ENCODE measurements at regions not wholly inside any gene's neighbourhood (a gene's known extent, or its start where the extent isn't known, plus 50 kb on each side); places are given as distances from the start of the nearest gene placed in this dataset.
"Not testable (repeated sequence)": the region's sequence is repeated elsewhere in the genome, so short reads cannot be mapped to it uniquely, and the experiment has no call there.

DNA sequence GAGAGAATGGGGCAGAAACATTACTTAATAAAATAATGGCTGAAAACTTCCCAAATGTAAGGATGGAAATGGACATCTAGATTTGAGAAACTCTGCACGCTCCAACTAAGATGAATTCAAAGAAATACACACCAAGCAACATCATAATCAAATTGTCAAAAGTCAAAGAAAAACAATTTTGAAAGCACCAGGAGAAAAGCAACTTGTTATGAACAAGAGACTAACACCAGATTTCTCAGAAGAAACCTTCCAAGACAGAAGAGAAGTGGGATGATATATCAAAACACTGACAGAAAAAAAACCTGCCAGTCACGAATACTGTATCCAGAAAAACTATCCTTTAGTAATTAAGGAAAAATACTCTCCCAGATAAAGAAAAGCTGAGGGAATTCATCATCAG is 208.6 kb upstream of the SAMSN1 start:
- DNase-seq (ENCODE audit: low read depth in 2 of 2) = no peak

DNA sequence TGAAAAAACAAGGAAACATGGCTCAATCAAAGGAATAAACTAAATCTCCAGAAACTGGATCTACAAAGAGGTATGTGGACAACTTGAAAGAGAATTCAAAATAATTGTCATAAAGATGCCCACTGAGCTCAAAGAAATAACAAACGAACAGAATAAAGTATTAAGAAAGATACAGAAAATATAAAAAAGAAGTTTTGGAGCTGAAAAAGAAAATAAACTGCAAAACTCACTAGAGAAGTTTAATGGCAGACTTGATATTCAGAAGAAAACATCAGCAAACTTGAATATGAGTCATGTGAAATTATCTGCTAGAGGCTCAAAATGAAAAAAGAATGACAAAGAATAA is 208.1 kb upstream of the SAMSN1 start:
- no peak for DNase-seq (ENCODE audit: low read depth in 2 of 2)

GRCh38 chr21:14753466-14754258 is 207.5 kb upstream of the SAMSN1 start:
- no peak for DNase-seq (ENCODE audit: low read depth in 2 of 2)

- DNase-seq (ENCODE audit: low read depth in 2 of 2) = no peak
Observed at GRCh38 chr21:14753069-14753465, 207.0 kb upstream of the SAMSN1 start.

- DNase-seq (ENCODE audit: low read depth in 2 of 2) = no peak
Observed at GRCh38 chr21:14752345-14752909, 206.3 kb upstream of the SAMSN1 start.

- DNase-seq (ENCODE audit: low read depth in 2 of 2) = no peak
Observed at GRCh38 chr21:14751602-14752344, 205.7 kb upstream of the SAMSN1 start.

DNA sequence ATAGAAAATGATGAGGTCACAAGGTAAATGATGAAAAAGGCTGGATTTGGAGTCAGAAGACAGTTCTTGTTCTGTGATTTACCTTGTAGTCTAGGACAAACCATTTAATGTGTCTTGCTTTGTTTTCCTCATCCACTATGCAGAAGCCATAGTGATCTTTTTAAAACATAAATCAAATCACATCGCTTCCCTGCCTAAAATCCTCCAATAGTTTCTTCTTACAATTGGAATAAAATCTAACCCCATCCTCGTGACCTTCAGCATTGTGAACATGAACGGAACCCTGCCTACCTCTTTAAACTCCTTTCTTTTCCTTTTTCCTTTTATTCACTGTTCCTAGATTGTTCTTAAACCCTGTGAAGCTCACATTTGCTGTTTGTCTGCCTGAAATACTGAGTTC is 204.9 kb upstream of the SAMSN1 start:
- no peak for DNase-seq (ENCODE audit: low read depth in 2 of 2)

DNA sequence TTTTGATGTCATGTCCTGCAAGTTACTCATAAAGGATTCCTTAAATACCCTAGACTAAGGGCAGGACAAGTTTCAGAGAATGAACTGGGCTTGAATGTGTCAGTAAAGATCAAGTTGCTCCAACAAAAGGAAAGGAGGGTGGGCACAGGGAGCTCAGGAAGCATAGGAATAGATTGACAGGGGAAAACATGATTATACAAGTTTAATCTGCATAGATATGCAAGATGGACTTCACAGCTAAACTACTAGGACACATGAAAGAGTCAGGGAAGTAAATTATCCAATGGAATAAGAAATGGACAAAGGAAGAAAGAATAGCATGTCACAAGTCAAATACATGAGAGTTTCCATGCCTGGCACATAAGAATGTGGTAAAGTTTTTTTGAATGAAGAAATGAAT is 203.9 kb upstream of the SAMSN1 start:
- no peak for DNase-seq (ENCODE audit: low read depth in 2 of 2)

GRCh38 chr21:14748662-14749061 is 202.5 kb upstream of the SAMSN1 start:
- no peak for DNase-seq (ENCODE audit: low read depth in 2 of 2)

- DNase-seq (ENCODE audit: low read depth in 2 of 2) = no peak
Observed at GRCh38 chr21:14744368-14744767, 198.3 kb upstream of the SAMSN1 start.

GRCh38 chr21:14742119-14742518 is 196.0 kb upstream of the SAMSN1 start:
- DNase-seq (ENCODE audit: low read depth in 2 of 2) = no peak

- DNase-seq (ENCODE audit: low read depth in 2 of 2) = no peak
Observed at GRCh38 chr21:14741256-14741655, 195.1 kb upstream of the SAMSN1 start.

- no peak for DNase-seq (ENCODE audit: low read depth in 2 of 2)
Observed at GRCh38 chr21:14740692-14741091, 194.6 kb upstream of the SAMSN1 start.

DNA sequence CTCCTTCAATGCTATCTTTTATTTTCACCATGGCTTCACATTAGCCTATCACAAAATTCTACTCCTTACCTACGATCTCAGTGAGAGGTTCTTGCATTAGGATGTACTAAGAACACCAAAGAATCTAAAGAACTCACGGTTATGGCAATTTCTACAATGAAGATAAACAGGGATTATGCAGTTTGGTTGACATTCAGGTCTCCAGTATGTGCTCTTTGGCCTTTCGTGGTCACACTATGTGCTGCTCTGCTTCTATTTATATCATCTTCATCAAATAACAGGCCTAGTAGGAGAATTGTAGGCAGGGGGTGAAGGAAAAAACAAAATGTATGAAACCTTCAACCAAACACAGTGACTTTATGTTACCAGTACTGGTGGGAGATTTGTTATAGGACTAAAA is 194.0 kb upstream of the SAMSN1 start:
- no peak for DNase-seq (ENCODE audit: low read depth in 2 of 2)

DNA sequence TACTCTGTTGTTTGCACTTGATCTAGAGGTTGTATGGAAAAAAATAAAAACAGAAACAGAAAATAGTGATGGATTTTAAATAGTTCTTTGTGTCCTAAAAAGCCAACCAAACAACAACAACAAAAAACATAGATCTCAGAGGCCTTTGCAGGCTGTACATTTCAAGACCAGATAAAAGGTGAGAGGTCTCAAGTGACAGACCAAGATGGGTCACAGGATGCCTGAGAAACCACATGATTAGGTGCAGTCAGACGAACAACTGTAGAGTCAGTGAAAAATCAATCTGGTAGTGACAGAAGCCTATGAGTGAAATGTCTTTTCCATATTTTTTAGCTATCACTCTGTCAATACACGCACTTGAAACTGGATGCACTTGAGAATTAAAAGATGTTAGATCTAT is 193.5 kb upstream of the SAMSN1 start:
- no peak for DNase-seq (ENCODE audit: low read depth in 2 of 2)

DNA sequence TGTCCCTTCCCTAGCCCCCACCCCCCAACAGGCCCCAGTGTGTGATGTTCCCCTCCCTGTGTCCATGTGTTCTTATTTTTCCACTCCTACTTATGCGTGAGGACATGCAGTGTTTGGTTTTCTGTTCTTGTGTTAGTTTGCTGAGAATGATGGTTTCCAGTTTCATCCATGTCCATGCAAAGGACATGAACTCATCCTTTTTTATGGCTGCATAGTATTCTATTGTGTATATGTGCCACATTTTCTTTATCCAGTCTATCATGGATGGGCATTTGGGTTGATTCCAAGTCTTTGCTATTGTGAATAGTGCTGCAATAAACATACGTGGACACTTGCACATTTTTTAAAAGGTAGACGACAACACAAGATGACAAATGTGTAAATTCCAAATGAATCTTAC is 192.5 kb upstream of the SAMSN1 start:
- DNase-seq (ENCODE audit: low read depth in 2 of 2) = not testable (repeated sequence)

DNA sequence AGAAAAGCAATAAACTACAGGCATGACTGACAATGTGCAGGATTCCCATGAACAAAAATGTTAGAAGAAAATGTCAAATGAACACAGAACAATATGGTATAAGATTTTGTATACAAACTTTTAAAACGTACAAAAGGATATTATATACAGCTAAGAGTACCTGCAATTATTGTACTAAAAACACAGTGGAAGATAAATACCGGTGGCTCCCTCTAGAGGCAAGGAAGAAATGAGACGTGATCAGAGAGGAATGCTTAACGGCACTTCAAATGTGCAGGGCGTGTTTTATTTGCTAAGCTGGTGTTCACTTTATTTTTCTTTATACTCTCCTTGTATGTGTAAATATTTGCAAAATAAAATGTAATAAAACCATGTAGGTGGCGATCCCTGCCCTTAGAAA is 191.8 kb upstream of the SAMSN1 start:
- DNase-seq (ENCODE audit: low read depth in 2 of 2) = peak in 1 of 2 donors; percentile 51

DNA sequence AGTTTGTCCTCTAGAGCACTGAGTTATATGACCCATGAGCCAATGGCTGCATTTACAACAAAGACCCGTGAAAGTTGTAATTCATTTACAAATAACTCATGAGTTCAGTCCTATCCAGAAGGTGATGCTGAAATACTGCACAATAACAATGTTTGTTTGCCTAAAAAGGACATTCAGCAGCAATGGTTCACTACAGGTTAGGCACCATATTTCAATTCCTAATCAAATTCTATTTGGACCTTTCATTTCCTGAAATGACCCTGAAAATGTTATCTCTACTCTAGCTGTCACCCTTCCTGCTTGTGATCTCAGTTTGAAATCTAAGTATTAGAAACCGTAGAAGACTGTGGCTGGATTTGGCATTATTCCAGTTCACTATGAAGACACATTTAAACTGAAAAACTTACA is 191.2 kb upstream of the SAMSN1 start:
- DNase-seq (ENCODE audit: low read depth in 2 of 2) = no peak

DNA sequence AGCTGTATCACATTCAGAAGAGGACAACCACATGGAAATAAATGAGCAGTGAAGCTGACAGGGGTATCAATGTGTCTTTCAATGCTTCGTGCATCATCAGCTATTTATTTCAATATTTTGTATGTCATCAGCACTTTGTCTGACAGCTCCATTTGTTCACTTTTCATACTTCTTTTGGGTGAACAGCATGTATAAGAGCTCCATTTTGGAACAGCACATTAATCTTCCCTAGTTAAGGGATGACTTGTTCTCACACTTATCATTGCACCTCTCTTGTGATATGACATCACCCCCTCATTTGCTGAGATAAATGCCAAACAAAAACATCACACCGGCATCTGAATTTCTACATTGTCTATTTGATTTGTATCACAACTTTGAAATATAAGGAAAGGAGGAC is 190.6 kb upstream of the SAMSN1 start:
- no peak for DNase-seq (ENCODE audit: low read depth in 2 of 2)

DNA sequence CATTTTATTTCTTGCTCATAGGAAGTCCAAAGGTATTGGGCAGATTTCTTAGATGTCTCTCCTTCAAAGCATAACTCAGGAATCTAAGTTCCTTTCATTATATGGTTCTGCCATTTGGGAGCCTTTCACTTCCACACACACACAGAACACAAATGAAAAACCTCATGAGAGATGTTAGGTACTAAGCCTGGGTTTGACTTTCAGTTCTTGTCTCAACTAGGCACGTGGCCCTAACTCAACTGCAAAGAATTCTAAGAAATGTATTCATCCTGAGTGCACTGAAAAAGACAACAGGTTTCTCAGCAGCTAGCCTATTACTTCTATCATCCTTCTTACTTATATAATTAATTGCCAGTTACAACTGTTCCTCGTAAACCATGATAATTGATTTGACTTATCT is 190.0 kb upstream of the SAMSN1 start:
- no peak for DNase-seq (ENCODE audit: low read depth in 2 of 2)

DNA sequence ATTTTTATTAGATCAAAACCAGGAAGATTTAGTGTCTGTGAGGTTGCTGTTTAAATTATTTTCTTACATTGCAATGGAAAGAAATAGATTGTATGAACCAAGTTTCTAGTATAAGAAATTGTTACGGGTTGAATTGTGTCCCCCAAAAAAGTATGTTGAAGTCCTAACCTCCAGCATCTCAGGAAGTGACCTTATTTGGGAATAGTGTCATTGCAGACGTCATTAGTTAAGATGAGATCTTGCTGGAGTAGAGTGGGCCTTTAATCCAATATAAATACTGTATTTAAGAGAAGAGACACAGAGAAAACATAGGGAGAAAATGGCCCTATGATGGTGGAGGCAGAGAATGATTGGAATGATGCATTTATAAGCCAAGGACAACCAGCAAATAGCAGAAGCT is 188.7 kb upstream of the SAMSN1 start:
- DNase-seq (ENCODE audit: low read depth in 2 of 2) = no peak

GRCh38 chr21:14734191-14734590 is 188.1 kb upstream of the SAMSN1 start:
- DNase-seq (ENCODE audit: low read depth in 2 of 2) = no peak

DNA sequence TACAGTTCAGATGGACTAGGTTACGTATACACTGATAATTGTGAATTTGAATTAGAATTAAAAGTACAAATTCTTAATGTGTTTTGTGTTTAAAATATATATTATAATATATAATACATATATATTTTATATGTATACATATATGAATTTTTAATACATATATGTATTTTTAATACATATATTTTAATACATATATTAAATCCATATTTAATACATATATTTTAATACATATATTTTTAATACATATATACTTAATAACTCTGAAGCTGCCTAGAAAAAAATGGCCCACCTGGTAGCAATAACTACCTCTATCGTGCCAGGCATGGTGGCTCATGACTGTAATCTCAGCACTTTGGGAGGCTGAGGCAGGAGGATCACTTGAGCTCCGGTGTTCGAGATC is 179.1 kb upstream of the SAMSN1 start:
- DNase-seq (ENCODE audit: low read depth in 2 of 2) = no peak
